ENCODE measurements at regions not wholly inside any gene's neighbourhood (a gene's known extent, or its start where the extent isn't known, plus 50 kb on each side); places are given as distances from the start of the nearest gene placed in this dataset.
"Not testable (repeated sequence)": the region's sequence is repeated elsewhere in the genome, so short reads cannot be mapped to it uniquely, and the experiment has no call there.

DNA sequence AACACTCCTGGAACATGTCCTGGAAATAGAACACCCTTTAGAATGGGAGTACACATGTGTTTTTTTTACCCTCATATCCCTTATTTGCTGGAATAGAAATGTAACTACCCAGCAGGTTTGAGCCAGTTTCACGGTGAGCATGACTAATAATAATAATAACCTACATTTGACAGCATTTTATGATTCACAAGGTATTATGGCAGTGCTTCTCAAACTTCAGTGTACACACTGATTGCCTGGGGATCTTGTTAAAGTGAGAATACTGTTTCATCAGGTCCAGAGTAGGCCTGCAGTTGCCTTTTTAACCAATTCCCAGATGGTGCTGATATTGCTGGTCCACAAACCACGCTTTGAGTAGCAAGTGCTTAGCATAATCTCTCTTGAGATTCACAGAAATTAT lies 63.9 kb downstream of the NFKBIZ start:
- no peak for DNase-seq

DNA sequence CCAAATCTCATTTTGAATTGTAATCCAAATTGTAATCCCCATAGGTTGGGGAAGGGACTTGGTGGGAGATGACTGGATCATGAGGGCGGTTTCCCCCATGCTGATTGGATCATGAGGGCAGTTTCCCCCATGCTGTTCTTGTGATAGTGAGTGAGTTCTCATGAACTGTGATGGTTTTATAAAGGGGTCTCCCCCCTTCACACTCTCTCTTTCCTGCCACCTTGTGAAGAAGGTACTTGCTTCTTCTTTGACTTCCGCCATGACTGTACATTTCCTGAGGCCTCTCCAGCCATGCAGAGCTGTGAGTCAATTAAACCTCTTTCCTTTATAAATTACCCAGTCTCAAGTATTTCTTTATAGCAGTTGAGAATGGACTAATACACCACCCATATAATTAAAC lies 68.4 kb downstream of the NFKBIZ start:
- DNase-seq, result not testable (repeated sequence)

- DNase-seq, result not testable (repeated sequence)
Observed at GRCh38 chr3:101922151-101922725, 72.9 kb downstream of the NFKBIZ start.

GRCh38 chr3:101924621-101925020 lies 75.3 kb downstream of the NFKBIZ start:
- not testable (repeated sequence) for DNase-seq

- not testable (repeated sequence) for DNase-seq
Observed at GRCh38 chr3:101925124-101925523, 75.8 kb downstream of the NFKBIZ start.

- no peak for DNase-seq
Observed at GRCh38 chr3:101925564-101925963, 76.2 kb downstream of the NFKBIZ start.

DNA sequence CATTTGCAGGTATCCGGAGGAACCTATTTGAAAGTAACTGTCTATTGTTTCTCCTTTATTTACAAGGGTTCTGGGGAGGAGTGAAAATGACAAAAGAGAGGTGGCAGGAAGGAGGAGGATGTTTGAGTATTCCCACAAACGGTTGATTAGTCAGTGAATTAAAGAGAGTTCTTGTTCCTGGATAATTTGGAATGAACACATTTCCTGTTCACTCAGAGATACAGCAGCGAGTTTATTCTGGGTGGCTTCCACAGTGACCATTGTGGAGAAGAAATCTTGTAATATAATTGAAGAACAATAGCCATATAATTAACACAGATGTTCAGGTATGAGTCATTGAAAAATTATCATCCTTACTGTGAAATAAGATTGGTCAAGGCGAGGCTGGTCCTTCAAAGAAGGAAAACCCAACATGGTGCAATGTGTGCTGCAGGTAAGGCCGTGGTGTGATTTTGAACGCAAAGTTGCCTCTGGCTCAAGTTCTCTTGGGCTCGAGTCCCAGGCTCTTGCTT lies 77.3 kb downstream of the NFKBIZ start:
- DNase-seq, result no peak

DNA sequence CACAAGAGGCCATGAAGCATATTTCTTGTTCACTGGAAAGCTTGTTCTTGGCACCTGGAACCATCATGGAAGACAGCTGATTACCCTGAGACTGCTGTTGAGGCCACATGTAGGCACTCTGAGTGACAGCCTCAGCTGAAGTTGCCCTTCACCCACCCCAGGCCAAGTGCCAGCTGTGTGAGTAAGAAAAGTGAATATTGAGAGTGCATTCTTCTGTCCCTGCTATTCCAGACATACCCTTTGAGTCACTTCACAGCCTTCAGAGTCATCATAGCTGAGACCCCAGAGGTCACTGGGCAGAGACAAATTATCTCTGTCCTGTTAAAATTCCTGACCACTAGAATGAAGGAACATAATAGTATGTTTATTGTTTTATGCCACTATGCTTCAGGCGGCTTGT lies 79.6 kb downstream of the NFKBIZ start:
- DNase-seq, result no peak

DNA sequence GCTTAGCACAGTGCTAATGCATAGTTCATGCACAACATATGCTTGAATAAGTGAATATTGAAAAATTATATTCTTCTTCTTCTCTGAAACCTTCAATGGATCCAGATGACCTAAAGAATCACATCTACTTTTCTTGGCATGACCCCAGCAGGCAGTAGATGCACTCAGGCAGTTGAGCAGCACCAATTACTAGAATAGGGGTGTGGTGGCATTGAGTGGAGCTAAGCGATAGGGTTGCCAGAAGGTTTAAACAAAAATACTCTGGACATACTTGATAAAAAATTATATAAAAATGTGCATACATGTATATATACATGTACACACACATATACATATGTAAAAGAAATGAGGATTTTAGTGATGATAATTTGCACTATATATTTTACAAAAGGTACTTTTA lies 81.8 kb downstream of the NFKBIZ start:
- no peak for DNase-seq

DNA sequence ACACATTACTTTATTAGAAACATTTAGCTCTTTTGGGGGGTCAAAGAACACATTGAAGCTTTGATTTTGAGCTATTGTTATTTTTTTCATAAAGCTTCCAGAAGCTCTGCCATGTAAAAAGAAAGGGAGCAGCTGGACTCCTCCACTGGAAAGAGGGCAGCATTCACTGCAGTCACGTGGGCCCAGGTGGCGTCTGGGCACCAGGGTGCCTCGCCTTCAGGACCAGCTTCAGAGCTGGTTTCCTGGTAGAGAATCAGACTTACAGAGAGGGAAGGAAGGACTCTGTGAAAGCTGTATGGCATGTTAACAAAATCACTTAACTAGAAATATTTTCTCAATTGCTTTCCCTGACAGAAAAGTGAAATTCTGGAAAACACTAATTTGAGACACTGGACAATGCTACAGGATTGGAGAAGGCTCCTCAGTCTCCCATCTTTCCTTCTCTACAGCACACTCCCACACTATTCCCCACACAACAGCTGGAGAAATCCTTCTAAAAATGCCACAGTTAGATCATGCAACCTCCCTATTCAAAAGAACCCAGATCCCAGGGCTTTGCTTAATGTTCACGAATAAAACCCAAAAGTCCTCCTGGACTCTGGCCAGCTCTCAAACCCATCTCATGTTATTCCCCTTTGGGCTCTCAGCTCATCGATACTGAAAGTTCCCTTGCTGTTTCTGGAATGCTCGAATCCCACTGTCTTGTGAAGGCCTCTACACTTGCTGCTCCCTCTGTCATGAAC lies 83.2 kb downstream of the NFKBIZ start:
- DNase-seq, result no peak

DNA sequence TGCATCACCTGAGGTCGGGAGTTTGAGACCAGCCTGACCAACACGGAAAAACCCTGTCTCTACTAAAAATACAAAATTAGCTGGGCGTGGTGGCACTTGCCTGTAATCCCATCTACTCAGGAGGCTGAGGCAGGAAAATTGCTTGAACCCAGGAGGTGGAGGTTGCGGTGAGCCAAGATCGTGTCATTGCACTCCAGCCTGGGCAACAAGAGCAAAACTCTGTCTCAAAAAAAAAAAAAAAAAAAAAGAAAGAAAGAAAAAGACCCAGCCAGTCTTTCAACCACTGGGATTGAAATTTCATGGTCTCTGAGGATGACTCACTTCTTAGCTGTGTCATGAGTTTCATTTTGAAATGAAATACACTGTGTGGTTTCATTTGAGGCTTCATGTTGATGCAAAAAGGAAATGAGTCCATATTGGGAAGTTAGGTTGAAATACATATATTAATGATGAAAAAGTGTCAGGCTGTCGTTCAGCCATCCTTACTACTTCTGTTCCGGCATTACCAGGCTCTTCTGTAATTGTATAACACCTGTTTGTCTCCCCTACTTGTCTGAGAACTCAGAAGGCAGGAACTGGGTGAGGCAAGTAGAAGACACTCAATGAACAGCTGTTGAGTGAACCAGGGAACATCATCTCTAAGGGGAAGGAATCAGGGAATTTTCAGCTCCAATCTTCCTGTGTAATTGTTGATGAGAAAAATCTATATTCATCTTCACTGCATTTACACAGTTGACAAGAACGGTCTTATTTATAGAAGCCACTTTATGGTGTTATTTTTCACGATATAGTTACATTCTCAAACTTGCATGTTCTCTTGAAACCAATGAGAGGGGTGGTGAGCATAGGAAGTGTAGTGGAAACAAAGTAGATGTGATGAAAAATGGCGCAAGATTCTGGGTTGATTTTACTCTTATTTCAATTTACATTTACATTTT lies 87.4 kb downstream of the NFKBIZ start:
- no peak for DNase-seq

DNA sequence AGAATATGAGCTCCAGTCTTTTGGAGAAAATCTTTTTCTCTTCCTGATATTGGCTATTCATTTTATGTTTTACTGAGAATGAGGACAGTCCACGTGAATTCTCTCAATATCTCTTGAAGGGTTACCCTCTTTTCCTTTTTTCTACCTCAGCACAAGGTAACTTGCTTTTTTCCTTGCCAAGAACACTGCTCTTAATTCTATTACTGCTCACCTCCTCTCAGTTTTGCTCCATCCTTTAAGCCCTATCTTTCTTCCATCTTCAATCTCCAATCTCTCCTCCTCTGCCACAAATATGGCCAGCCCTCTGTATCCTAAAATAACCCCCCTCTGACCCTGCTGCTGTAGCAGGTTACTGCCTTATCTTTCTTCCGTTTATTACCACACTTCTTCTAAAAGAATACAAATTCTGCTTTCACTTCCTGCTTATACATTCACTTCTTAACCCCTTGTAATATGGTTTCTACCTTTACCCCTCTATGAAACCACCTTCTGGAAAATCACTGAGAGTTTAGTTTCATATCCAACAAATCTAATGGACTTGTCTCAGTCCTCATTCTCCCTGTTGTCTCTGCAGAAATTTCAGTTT lies 89.0 kb downstream of the NFKBIZ start:
- DNase-seq, result no peak

DNA sequence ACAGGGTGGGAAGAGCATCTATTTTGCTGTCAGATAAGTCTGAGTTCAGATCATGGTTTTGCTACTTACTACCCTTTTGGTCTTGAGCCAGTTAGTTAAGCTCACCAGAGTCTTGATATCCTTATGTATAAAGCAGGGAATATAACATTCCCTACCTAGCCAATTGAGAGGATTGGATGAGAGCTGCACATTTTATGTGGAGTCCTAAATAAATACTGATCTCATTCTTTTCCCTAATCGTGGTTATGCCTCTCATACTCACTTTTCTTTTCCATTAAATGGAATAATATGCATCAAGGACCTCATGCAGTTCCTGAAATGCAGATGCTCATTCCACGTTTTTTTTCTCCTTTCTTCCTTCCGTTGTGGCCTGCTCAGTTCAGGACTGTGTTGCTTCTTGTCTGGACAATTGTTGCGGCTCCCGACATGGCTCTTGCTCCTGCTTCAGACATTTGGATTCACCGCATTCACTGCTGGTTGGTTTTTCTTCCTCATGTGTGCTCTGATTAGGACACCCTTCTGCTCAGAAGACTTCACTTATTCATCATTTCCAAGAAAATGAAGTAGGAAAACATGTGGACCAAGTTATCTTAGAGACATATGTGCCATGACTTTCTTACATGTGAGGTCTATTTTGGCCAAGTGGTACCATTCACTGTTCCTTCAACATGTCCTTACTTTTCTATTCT lies 90.2 kb downstream of the NFKBIZ start:
- no peak for DNase-seq

DNA sequence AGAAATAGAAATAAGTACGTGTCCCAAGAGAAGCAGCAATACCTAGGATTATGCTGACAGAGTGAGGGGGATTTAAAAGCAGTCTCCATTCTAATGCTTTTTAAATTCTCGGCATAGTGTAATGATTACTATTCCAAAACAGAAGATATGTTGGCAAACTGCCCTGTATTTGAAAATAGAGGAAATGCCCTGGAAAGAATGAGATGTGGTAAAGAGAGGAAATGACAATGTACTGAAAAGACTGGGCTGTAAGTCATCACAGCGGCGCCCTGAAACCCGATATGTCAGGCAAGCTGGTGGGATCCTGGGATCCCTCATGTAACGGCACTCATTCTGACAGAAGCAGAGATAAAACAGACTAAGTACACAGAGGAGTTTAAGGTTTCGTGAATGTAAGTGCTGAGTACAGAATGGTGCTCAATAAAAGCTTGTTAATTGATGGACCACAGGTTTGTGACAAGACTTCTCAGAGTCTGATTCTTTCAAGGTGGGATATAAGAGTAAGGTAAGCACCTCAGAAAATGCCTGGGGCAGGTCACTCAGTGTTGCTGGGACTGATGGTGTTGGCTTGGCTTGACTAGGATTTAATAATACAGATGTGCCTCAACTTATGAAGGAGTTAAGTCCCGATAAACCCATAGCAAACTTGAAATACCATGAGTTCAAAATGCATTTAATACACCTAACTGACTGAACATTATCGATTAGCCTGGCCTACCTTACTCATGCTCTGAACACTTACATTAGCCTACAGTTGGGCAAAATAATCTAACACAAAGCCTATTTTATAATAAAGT lies 91.4 kb downstream of the NFKBIZ start:
- DNase-seq, result no peak

DNA sequence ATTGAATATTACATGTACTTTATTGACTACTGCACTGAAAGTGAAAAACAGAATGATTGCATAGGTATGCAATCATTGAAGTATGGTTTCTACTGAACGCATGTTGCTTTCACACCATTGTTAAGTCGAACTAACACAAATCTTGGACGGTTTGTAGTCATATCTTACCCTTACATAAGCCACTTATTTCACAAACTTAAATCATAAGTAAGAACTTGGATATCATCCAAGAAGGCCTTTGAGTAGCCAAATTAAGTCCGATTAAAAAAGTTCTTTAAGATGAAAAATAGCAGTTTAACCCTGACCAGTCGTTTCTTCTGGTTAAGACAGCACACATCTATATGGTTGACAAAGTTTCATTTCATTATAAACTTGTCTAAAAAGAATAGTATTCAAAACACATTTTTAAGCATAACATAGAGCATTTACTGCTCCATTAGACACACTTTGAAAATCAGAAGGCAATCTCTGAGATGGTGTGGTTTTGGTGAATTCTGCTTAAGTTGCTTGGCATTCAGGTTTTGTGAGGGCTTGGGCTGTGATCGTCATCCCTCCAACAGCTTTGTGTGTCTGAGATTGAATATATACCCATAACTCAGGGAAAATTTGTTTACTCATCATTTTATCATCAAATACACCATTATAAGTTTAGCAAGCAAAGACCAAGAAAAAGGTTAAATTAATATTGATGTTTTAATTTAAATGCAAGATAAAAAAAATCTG lies 92.2 kb downstream of the NFKBIZ start:
- DNase-seq, result no peak

GRCh38 chr3:101942356-101942755 lies 93.0 kb downstream of the NFKBIZ start:
- DNase-seq, result no peak

DNA sequence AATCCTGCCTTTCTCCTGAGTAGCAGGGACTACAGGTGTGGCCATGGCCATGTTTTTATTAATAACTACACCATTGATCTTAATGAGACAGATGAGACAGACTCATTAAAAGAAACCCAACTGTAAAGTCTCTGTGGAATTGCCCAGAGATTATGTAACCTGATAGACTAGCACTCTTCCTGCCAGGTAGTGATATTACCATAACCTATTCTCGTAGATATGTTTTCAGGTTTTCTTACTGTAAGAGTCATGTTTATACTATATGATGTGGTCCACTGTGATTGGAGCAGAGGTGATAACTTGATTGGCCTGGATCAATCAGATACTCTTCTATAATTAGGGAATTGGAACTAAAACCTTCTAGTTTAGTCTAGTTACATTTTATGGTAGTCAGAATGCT lies 93.7 kb downstream of the NFKBIZ start:
- DNase-seq, result no peak

GRCh38 chr3:101944308-101944707 lies 95.0 kb downstream of the NFKBIZ start:
- no peak for DNase-seq

DNA sequence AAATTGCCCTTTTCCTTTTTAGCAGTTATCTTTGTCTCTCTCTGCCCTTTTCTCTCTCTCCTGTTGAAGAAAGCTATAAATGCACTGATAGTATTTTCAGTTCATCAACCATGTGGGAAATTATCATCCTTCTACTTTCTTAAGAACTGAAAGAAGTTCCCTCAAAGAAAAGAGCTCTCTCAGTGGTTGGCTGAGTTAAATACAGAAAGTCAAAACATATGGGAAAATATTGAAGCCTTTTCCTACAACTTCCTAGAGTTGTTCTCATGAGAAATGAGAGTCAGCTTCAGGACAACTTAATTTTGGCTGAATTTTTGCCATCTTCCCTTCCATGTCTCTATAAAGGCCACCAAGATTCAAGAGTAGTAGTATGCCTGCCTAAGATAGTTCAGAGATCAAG lies 96.7 kb downstream of the NFKBIZ start:
- DNase-seq, result no peak

DNA sequence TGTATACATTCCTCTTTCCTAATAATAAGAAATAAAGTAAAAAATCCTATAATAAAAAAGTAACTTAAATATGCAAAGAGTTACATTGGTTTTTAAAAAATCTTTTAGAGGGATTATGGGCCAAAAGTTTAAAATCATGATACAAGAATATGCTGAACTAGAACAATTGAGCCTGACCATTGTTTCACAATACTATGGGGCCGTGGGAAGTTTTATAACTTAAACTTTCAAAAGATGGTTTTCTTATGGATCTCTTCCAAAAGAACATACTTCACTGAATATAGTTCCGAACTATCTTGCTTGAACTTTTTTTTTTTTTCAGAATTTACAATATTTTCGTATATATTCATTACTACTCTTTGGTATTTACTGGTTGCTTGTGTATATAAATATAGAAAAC lies 97.6 kb downstream of the NFKBIZ start:
- no peak for DNase-seq

GRCh38 chr3:101950510-101950909 lies 101.2 kb downstream of the NFKBIZ start:
- no peak for DNase-seq

Measured in hippocampal formation (tissue), 2 donors.